ENCODE measurements at regions not wholly inside any gene's neighbourhood (a gene's known extent, or its start where the extent isn't known, plus 50 kb on each side); places are given as distances from the start of the nearest gene placed in this dataset.

DNA sequence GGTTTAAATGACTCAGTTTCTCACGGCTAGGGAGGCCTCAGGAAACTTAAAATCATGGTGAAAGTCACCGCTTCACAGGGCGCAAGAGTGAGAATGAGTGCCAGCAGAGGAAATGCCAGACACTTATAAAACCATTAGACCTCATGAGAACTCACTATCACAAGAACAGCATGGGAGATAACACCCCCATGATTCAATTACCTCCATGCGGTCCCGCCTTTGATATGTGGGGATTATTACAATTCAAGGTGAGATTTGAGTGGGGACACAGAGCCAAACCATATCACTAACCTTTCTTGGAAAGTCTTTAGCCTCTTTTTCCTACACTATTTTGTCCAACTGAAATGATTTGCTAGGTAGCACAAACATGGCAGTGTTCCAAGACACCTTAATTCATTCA lies 533.9 kb upstream of the NUDT12 start:
- Histone ChIP-seq H3K27ac (no peak overlapping the region), H3K4me3 (no peak overlapping the region), H3K27me3 (no peaks in the 10 kb centered on the region), H3K9me3 (no peaks in the 10 kb centered on the region), H3K4me1 (no peaks in the 10 kb centered on the region), H3K36me3 (no peaks in the 10 kb centered on the region)
- TF ChIP-seq POLR2AphosphoS5 (IDR thresholded peaks at IDR 0.05) (no peak), POLR2A (IDR thresholded peaks at IDR 0.05) (no peak), EP300 (IDR thresholded peaks at IDR 0.05) (no peak)
- TF ChIP-seq, protein P1, sequence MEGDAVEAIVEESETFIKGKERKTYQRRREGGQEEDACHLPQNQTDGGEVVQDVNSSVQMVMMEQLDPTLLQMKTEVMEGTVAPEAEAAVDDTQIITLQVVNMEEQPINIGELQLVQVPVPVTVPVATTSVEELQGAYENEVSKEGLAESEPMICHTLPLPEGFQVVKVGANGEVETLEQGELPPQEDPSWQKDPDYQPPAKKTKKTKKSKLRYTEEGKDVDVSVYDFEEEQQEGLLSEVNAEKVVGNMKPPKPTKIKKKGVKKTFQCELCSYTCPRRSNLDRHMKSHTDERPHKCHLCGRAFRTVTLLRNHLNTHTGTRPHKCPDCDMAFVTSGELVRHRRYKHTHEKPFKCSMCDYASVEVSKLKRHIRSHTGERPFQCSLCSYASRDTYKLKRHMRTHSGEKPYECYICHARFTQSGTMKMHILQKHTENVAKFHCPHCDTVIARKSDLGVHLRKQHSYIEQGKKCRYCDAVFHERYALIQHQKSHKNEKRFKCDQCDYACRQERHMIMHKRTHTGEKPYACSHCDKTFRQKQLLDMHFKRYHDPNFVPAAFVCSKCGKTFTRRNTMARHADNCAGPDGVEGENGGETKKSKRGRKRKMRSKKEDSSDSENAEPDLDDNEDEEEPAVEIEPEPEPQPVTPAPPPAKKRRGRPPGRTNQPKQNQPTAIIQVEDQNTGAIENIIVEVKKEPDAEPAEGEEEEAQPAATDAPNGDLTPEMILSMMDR (IDR thresholded peaks at IDR 0.05) = no peak
- no peak for DNase-seq
- 92 to 94% methylated on average over 5 of the region's 5 CpGs for WGBS, 2 donors
- intact Hi-C loops (cut with DNase I) = no loop called here

- DNase-seq = no peak
- Histone ChIP-seq H3K36me3 (no peaks in the 10 kb centered on the region), H3K4me1 (no peaks in the 10 kb centered on the region), H3K9me3 (no peaks in the 10 kb centered on the region), H3K27me3 (no peaks in the 10 kb centered on the region), H3K27ac (no peak overlapping the region), H3K4me3 (no peak overlapping the region)
- 69 to 70% methylated on average over 2 of the region's 2 CpGs for WGBS, 2 donors
- TF ChIP-seq EP300 (IDR thresholded peaks at IDR 0.05) (no peak), POLR2AphosphoS5 (IDR thresholded peaks at IDR 0.05) (no peak), POLR2A (IDR thresholded peaks at IDR 0.05) (no peak)
- TF ChIP-seq, protein P1 (IDR thresholded peaks at IDR 0.05) = no peak
- intact Hi-C loops (cut with DNase I) = no loop called here
Measured at GRCh38 chr5:104095527-104095926, 532.9 kb upstream of the NUDT12 start.

DNA sequence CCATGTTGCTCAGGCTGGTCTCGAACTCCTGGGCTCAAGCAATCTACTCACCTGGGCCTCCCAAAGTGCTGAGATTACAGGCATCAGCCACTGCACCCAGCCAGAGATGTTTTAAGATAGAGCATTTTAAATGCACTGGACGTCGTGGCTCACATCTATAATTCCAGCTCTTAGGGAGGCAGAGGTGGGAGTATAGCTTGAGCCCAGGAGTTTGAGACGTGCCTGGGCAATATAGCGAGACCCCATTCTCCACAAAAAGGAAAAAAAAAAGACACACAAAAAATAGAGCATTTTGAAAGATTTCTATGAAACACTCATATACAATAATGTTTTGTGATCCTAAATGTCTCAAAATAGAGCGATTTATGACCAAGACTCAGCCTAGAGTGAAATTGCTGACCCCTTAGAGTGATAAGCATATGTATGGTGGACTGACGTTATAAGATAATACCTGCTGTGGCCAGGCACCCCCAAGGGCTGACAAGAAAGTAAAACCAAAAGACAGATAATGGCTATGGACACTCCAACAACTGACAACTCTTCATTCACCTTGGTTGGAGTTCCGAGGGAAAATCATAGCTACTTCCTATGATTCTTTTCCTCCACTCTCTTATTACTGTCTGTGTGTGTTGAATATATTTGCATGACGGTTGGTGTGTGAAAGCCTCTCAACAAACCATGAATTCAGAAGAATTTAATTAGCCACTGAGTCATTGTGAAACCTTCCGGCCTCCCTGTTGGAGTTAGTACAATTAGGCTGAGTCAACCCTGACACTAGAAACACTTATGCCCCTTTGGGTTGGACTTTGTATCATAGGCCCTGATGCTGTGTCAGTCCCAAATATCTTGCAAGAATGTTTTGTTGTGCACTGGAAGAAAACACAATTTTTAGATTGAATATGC lies 526.5 kb upstream of the NUDT12 start:
- WGBS, 2 donors = 88 to 89% methylated on average over 10 of the region's 10 CpGs
- Histone ChIP-seq H3K4me3 (no peak overlapping the region), H3K4me1 (no peaks in the 10 kb centered on the region), H3K27me3 (no peaks in the 10 kb centered on the region), H3K36me3 (no peaks in the 10 kb centered on the region), H3K27ac (no peak overlapping the region), H3K9me3 (no peaks in the 10 kb centered on the region)
- TF ChIP-seq EP300 (IDR thresholded peaks at IDR 0.05) = no peak
- no peak for TF ChIP-seq POLR2A (IDR thresholded peaks at IDR 0.05)
- TF ChIP-seq POLR2AphosphoS5 (IDR thresholded peaks at IDR 0.05) = no peak
- TF ChIP-seq, protein P1 (IDR thresholded peaks at IDR 0.05) = no peak
- DNase-seq = no peak
- intact Hi-C loops (cut with DNase I) = no loop called here

DNA sequence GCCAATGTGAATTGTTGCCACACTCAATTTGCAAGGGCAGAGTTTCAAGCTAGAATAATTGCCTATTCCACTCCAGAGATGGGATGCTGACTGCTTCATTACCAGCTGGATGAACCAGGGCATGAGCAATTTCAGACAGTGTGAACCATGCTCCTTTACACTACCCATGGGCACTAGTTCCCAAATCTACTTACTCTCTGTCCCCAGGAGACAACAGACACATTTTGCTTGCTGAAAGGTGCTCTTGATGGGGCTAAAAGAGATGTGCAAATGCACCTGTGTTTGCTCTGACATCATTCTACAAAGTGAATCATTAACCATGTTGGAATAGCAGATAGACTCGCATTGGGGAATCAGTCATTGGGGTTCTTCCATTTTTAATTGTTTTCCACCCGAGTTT lies 522.3 kb upstream of the NUDT12 start:
- Histone ChIP-seq H3K4me1 (no peaks in the 10 kb centered on the region), H3K27me3 (no peaks in the 10 kb centered on the region), H3K9me3 (no peaks in the 10 kb centered on the region), H3K36me3 (no peaks in the 10 kb centered on the region), H3K4me3 (no peak overlapping the region), H3K27ac (no peak overlapping the region)
- no peak for TF ChIP-seq EP300 (IDR thresholded peaks at IDR 0.05)
- no peak for TF ChIP-seq POLR2AphosphoS5 (IDR thresholded peaks at IDR 0.05)
- TF ChIP-seq, protein P1 (IDR thresholded peaks at IDR 0.05) = no peak
- TF ChIP-seq POLR2A (IDR thresholded peaks at IDR 0.05) = no peak
- 21 to 65% methylated on average over 2 of the region's 2 CpGs for WGBS, 2 donors
- intact Hi-C loops (cut with DNase I) = no loop called here
- DNase-seq = no peak

Data from sigmoid colon (tissue), 6 donors.